ENCODE measurements at regions not wholly inside any gene's neighbourhood (a gene's known extent, or its start where the extent isn't known, plus 50 kb on each side); places are given as distances from the start of the nearest gene placed in this dataset.

- intact Hi-C loops (cut with micrococcal nuclease; ENCODE audit: unreplicated experiment), result no loop called here
- Histone ChIP-seq H3K27me3 (replicated peaks; ENCODE audit: control insufficient read depth, insufficient read depth, low read length) (no peaks in the 10 kb centered on the region), H3K4me3 (ENCODE audit: low read depth, low read length) (no peak overlapping the region), H3K9me3 (no peaks in the 10 kb centered on the region), H3K36me3 (ENCODE audit: control insufficient read depth, insufficient read depth, low read length) (no peaks in the 10 kb centered on the region), H3K4me1 (no peaks in the 10 kb centered on the region)
- H3K4me1 Mint-ChIP-seq (ENCODE audit: low read depth, unreplicated experiment), result no peaks in the 10 kb centered on the region
- BruUV-seq (replicated peaks), result no TSS peak
- no peaks in the 10 kb centered on the region for H3K27me3 Mint-ChIP-seq (ENCODE audit: insufficient read depth, unreplicated experiment)
- TF ChIP-seq CTCF (IDR thresholded peaks at IDR 0.05; ENCODE audit: insufficient read depth in 1 of 2, low read depth in 1 of 2, low read length in 1 of 2, severe bottlenecking in 1 of 2, unreplicated experiment in 1 of 2), result no peak
- ChIA-PET CTCF (no interaction called here), POLR2A (no interaction called here)
- no peaks in the 10 kb centered on the region for H3K9me3 Mint-ChIP-seq (ENCODE audit: unreplicated experiment)
- H3K36me3 Mint-ChIP-seq (ENCODE audit: insufficient read depth, unreplicated experiment), result no peaks in the 10 kb centered on the region
- H3K4me3 Mint-ChIP-seq (ENCODE audit: unreplicated experiment), result no peak overlapping the region
- no peak for DNase-seq
- no peak overlapping the region for H3K27ac Mint-ChIP-seq (ENCODE audit: unreplicated experiment)
These were observed 637.5 kb downstream of the AJAP1 start for GRCh38 chr1:5291889-5292288.

- H3K36me3 Mint-ChIP-seq (ENCODE audit: insufficient read depth, unreplicated experiment), result no peaks in the 10 kb centered on the region
- ChIA-PET POLR2A (no interaction called here), CTCF (no interaction called here)
- Histone ChIP-seq H3K9me3 (no peaks in the 10 kb centered on the region), H3K27me3 (replicated peaks; ENCODE audit: control insufficient read depth, insufficient read depth, low read length) (no peaks in the 10 kb centered on the region), H3K4me3 (ENCODE audit: low read depth, low read length) (no peak overlapping the region), H3K4me1 (no peaks in the 10 kb centered on the region), H3K36me3 (ENCODE audit: control insufficient read depth, insufficient read depth, low read length) (no peaks in the 10 kb centered on the region)
- H3K4me1 Mint-ChIP-seq (ENCODE audit: low read depth, unreplicated experiment), result no peaks in the 10 kb centered on the region
- intact Hi-C loops (cut with micrococcal nuclease; ENCODE audit: unreplicated experiment), result no loop called here
- H3K4me3 Mint-ChIP-seq (ENCODE audit: unreplicated experiment), result no peak overlapping the region
- DNase-seq, result no peak
- no peak overlapping the region for H3K27ac Mint-ChIP-seq (ENCODE audit: unreplicated experiment)
- peaks cover 3% of the 10 kb centered on the region for H3K27me3 Mint-ChIP-seq (ENCODE audit: insufficient read depth, unreplicated experiment)
- no peak for TF ChIP-seq CTCF (IDR thresholded peaks at IDR 0.05; ENCODE audit: insufficient read depth in 1 of 2, low read depth in 1 of 2, low read length in 1 of 2, severe bottlenecking in 1 of 2, unreplicated experiment in 1 of 2)
- peaks cover 22% of the 10 kb centered on the region for H3K9me3 Mint-ChIP-seq (ENCODE audit: unreplicated experiment)
- no TSS peak for BruUV-seq (replicated peaks)
These were observed 633.1 kb downstream of the AJAP1 start for GRCh38 chr1:5287178-5288150.

- Mint-ChIP-seq H3K9me3 (ENCODE audit: unreplicated experiment) (peaks cover 23% of the 10 kb centered on the region), H3K4me1 (ENCODE audit: low read depth, unreplicated experiment) (no peaks in the 10 kb centered on the region), H3K27me3 (ENCODE audit: insufficient read depth, unreplicated experiment) (peaks cover 7% of the 10 kb centered on the region), H3K27ac (ENCODE audit: unreplicated experiment) (no peak overlapping the region), H3K36me3 (ENCODE audit: insufficient read depth, unreplicated experiment) (no peaks in the 10 kb centered on the region), H3K4me3 (ENCODE audit: unreplicated experiment) (no peak overlapping the region)
- Histone ChIP-seq H3K27me3 (replicated peaks; ENCODE audit: control insufficient read depth, insufficient read depth, low read length) (no peaks in the 10 kb centered on the region), H3K4me3 (ENCODE audit: low read depth, low read length) (no peak overlapping the region), H3K36me3 (ENCODE audit: control insufficient read depth, insufficient read depth, low read length) (no peaks in the 10 kb centered on the region), H3K4me1 (no peaks in the 10 kb centered on the region), H3K9me3 (no peaks in the 10 kb centered on the region)
- no TSS peak for BruUV-seq (replicated peaks)
- CTCF ChIA-PET, result no interaction called here
- no peak for DNase-seq
- no peak for TF ChIP-seq CTCF (IDR thresholded peaks at IDR 0.05; ENCODE audit: insufficient read depth in 1 of 2, low read depth in 1 of 2, low read length in 1 of 2, severe bottlenecking in 1 of 2, unreplicated experiment in 1 of 2)
- POLR2A ChIA-PET, result no interaction called here
- intact Hi-C loops (cut with micrococcal nuclease; ENCODE audit: unreplicated experiment), result no loop called here
These were observed 631.8 kb downstream of the AJAP1 start for GRCh38 chr1:5286244-5286643.

Measured in Caco-2 (cell line).